ENCODE measurements at regions not wholly inside any gene's neighbourhood (a gene's known extent, or its start where the extent isn't known, plus 50 kb on each side); places are given as distances from the start of the nearest gene placed in this dataset.

DNA sequence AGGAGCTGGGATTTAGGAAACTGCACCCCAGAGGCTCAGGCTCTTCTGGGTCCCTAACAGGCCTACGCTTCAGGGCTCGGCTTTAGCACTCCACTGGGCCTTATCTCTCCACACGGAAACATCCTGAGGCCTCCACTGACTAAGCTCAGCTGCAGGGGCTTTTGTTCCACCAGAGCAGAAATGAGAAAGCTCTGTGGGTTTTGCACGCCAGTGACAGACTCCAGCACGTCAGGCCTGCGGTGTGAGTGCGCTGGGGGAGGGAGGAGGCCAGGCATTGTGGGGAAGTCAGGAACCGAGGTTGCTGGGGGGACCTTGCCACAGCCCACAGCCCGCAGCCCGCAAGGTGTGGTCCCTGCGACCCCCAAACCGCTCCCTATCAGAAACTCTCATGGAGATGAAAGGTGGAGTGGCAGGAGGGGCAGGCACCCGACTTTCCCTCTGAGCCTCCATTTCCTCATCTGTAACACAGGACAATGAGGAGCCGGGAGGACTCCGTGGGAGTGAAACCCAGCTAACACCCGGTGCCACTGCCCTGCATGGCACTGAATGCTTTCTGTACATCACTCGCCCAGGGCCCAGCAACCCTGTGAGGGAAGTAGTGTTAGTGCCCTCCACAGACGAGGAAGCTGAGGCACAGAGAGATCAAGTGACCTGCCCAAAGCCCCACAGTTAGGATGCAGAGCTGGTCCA lies 106.5 kb downstream of the TPRA1 start:
- DNase-seq: no peak

DNA sequence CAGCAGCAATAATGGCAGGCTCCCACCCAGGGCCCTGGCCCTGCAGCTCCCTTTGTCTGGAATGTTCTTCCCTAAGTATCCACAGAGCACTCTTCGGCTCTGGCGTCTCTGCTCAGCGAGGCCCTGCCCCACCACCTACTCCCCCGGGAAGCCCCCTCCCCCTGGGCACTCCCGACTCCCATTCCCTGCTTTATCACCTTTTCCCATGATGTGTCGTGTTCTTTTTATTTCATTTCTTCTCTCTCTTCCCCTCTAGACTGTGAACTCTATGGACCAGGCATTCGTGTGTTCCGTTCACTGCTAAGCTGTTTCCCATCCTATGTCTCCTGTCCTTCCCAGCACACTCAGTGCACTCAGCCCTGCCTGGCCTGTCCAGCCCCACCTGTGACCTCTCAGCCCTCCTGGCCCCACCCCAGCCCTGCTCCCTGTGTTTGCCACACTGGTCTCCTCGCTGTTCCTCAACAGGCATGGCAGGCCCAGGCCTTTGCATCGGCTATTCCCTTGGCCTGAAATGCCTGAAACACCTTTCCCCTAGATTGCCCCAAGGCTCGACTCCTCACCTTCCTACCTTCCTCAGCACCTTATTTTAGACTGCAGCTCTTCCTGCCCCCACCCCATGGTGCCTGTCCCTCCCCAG lies 107.4 kb downstream of the TPRA1 start:
- no peak for DNase-seq

DNA sequence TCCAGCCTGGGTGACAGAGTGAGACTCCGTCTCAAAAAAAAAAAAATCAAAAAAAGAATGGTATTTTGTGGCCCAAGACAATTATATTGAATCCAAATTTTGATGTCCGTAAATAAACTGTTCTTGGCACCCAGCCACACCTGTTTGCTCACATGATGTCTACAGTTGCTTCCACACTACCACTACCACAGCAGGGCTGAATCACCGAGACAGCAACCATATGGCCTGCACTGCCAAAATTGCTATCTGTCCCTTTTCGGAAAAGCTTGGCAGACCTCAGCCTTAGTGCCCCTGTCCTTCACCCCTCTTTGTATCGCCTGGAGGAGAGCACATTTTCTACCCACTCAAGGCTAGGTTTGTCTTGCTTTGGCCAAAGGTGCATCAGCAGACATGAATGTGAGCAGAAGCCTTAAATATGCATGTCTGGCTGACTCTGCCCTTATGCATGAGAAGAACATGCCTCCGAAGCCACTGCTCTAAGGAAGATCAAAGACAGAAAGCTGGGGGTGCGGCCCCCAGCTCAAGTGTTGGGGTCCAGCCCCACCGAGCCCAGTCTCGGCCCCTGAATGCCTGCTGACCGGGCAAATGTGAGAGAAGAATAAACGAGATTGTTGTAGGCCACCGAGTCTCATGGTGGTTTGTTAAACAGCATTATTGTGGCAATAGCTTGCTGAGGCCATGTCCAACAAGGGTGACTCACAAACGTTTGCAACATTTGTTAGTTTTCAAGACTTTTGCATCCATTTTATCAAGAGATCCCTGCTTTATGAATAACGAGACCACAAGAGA lies 108.1 kb downstream of the TPRA1 start:
- peak; percentile 8 for DNase-seq

DNA sequence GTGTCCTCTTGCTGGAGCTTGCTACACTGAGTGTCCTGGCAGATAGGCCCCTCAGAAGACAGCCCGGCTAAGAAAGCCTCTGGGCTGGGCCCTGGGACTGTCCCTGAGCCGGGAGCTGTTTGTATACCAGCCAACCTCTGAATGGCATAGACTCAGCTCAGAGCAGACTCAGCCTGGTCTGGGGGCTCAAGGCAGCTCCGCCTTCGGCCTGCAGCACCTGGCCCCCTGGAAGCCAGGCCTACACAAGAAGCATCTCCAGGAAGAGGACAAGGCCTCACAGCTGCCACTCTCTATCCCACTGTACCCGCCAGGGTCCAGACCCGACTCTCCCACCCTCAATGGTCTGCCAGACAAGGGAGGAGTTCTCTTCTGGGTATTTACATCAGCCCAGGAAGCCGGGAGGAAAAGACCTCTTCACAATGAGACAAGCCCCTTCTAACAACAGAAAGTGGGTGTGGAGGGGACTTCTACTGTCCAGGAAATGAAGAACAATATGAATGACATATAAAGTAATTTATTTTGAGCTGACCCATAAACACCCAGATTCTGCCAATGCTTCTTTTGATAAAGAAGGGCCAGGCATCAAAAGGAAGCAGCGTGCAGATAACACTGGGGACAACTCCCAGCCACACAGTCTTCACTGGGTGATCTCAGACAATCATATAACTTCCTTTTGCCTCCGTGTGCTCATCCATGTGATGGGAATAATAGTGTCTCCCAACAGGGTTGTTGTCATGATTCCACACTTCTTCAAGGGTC lies 110.2 kb downstream of the TPRA1 start:
- no peak for DNase-seq

DNA sequence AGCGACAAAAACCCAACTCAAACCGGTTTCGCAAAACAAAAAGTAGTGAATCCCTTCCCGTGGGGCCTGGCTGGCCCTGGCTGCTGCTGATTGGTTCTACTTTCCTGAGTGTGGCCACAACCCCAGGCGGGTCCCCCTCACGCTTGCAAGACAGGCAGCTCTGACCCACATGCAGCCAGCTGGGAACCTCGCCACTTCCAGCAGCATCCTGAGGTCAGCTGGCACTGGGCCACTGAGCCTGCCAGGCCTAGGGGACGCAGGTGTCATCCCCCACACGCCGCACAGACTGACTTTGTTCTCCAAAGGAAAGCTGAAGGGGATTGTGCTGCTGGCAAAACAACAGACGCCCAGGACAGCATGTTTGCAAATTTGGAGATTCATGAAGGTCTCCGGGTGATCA lies 111.1 kb downstream of the TPRA1 start:
- DNase-seq: no peak

DNA sequence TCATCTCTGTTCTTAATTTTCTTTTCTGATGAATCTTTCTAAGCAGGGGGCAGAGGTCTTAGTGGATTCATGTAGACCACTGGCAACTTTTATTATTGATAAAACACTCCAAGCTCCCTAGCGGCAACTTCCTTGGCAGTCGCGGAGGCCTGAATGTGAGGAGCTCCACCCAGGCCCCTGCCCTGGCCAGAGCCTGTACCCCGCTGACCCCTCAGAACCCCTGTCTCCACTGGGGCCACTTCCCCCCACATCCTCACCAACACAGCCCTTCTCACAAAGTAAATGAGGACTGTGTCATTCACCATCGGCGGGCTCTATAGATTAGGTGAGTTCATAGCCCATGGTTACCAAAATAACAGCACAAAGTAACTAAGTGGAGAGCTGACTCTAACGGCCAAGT lies 111.6 kb downstream of the TPRA1 start:
- DNase-seq: no peak

DNA sequence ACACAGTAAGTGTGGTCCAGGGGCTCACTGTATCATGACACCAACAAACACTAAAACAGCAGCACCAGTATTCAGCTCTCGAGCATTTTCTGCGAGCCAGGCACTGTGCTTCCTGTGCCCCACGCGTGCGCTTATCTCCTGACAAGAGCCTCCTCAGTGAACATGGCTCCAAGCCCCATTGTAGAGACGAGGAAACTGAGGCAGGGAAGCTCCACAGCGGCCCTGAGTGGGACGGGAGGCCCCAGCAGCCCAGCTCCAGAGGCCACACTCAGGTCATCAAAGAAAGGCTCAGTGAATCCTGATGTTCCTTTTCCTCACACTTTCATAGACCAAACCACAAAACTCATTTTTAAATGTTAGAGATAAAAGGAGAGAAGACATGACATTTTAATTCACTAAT lies 113.1 kb downstream of the TPRA1 start:
- no peak for DNase-seq

DNA sequence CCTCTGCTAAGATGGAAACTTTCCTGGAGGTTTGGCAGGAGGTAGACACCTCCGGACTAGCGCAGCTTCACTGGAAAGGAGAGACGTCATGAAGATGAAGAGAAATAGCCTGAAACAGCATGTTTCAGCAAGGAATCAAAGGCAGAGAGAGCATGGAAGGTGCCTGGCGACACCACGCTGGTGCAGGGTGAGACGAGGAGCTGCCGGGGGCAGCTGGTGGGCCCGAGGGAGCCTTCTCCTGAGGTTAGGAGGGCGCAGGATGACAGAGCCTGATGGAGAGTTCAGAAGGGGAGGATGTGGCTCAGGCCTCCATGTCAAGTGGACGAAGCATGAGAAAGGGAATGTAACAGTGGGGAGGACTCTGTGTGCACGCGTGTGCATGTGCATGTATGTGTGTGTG lies 113.6 kb downstream of the TPRA1 start:
- no peak for DNase-seq

DNA sequence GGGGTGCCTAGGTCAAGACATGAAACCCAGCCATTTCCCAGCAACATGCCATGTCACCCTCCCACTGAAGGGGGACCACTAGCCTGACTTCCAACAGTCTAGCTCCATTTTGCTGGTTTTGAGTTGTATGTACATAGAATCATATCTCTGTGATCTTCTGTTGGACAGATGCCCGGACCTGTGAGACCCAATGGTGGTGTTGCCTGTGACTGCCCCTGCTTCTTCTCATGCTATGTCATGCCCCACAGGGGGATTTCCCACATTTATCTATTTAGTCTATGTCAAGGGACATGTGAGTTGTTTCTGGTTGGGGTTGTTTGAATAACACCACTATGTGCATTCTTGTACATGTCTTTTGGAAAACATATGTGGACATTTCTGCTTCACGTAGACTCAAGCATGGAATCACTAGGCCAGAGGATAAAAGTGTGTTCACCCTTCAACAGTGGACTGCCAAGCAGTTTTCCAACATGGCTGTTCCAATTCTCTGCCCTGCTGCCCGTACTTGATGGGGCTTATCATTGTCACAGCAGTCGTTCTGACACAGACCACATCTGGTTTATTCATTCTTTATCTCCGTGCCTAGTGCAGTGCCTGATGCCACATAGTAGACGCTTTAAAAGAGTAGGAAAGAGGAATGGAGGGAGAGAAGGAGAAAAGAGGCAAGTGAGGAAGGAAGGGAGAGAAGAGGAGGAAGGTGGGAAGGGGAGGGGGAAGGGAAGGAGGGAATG lies 114.4 kb downstream of the TPRA1 start:
- DNase-seq: no peak

DNA sequence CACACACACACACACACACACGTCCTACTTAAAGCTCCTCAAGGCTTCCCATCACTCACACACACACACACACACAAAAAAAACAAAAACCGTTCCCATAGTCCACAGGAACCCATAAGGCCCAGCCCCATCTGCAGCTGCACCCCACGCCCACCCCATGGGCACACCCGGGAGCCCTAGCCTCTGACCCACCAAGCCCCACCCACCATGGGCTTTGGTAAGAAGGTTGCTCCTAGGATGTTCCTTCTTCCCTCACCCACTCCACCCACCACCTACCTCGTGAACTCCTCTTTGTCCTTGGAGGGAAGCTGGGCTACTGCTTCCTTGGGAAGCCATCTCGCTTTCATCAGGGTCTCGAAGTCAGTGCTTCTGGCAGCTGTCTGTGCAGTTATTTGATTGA lies 115.1 kb downstream of the TPRA1 start:
- DNase-seq: no peak

DNA sequence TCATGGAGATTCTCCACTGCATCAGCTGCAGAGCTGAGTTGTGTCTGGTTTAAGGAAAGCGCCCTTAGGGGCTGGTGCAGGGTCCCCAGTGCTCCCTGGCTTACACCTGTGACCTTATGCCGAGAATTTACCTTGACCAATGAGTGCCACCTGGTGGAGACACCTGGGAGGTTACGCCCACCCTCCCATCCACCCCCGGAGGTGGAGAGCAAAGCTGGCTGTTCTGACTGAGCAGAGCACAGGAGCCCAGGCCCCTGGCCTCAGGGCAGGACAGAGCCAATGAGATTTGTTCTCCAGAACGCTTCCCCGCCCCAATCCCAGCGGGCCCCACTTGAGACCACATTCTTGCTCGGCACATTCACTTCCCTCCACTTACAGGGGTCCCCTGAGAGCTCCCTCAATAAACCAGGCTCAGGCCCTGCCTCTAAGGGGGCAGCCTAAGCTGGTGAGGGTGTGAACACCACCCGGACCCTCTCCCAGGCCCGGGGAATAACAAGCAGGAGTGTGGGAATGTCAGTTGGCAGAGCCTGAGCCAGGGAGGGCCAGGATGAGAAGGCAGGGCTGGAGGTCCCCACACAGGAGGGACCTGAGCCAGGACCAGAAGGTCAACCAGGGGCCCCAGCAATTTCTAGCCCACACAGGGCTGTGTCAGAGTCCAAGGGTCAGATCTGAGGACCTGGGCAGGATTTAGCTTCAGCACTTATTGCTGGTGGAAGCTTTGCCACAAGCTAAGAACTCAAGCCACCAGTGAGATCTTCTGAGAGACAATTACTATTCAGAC lies 117.1 kb downstream of the TPRA1 start:
- no peak for DNase-seq

DNA sequence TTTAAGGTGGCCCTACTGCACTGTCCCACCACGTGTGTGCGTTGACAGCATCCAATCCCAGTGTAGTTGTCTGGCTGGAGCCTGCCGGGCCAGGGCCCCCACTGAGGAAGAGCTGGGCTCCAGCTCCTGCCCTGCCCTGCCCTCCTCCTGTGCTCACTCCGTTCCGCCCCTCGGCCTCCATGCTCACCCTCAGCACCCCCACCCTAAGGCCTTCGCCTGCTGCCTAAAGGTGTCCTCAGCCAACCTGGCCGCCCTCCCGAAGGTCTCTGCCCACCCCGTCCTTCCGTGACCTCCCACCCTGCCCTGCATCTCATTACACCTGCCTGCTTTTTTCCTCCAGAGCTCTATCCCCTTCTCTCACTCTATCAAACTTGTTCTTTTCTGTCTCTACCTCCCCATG lies 118.0 kb downstream of the TPRA1 start:
- DNase-seq: no peak

DNA sequence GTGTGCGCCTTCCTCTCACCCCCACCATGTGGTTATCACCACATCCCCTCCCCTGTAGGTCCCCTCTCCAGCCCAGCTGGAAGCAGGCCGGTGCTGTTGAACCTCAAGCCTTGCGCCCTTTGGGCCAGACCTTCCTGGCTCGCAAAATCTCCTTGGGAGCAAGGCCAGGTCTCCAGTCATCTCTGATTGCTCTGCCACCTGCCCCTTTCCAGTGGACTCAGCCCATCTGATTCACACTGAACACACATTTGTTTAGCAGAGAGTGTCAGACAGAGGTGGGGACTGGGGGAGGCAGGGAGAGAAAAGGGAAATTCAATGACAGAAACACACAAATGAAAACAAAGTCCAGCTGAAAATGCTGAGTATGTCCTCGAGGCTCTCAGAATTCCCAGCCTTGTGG lies 119.4 kb downstream of the TPRA1 start:
- DNase-seq: no peak

DNA sequence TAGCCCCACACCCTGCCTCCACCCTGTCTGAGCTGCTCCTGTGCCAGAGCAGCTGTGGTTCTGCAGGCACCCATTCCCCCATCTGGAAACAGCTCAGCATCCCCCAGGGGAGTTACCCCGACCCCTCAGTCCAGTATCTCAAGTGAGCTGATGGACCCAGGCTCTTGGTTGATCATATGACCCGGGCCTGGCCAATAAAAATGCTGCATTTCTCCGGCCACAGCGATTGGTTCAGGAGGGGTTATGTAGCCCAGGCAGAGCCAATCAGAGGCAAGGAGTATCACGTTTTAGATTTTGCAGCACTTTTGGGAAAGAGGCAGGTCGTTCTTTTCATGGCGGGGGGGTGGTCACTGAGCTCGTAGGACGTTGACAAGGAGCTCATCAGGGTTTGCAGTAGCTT lies 120.8 kb downstream of the TPRA1 start:
- no peak for DNase-seq

DNA sequence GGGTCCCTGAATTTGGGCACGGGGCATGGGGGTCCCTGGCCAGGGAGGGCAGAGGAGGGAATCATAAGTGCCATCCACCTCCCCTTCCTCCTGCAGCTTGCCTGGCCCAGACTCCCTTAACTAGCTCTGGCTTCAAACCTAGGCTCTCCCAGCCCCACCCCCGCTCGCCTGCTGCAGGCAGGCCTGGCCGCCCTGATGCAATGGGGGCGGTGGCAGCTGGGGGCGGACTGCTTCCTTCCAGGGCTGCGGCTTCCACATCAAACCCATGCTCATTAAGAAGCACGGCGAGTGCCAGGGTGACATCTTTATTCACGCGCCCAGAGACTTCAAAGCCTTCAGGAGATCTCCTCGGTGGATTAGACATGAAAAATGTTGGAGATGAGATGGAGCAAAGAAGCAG lies 123.1 kb downstream of the TPRA1 start:
- no peak for DNase-seq

DNA sequence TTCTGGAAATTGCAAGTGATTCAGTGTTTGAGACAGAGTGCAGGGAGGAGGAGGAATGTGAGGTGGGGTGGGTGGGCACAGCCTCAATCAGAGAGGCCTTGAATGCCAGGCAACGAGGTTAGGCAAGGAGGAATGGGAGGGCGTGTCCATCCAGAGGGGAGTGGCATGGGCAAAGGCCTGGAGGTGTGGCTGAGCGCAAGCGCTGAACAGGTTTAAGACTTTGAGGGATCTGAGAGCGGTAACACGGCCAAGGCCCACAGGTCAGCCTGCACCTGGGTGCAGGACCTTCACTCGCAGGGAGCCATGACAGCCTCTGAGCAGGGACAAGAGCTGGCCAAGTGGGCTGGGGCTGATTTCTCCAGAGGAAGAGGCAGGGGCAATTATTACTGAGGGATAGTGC lies 125.9 kb downstream of the TPRA1 start:
- DNase-seq: no peak

DNA sequence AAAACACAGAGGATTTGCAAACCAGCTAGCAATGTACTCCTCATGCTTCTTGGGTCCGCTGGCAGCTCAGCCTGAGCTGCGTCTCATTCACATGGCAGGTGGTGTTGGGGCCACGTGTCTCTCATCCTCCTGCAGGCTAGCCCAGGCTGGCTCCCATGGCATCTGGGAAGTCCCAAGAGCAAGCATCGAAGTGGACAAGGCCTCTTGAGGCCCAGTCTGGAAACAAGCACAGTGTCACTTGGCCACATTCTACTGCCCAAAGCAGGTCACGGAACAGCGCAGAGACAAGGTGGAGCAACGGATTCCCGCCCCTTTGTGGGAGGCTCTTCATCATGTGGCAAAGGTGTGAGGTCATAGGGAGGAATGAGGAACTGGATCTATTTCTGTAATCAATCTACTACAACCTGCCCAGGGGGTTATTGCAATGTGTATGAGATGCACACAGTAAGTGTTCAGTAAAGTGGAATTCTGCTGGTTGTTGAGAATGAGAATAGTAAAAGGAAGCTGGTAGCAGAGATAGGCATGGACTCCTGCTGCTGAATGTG lies 128.3 kb downstream of the TPRA1 start:
- no peak for DNase-seq

DNA sequence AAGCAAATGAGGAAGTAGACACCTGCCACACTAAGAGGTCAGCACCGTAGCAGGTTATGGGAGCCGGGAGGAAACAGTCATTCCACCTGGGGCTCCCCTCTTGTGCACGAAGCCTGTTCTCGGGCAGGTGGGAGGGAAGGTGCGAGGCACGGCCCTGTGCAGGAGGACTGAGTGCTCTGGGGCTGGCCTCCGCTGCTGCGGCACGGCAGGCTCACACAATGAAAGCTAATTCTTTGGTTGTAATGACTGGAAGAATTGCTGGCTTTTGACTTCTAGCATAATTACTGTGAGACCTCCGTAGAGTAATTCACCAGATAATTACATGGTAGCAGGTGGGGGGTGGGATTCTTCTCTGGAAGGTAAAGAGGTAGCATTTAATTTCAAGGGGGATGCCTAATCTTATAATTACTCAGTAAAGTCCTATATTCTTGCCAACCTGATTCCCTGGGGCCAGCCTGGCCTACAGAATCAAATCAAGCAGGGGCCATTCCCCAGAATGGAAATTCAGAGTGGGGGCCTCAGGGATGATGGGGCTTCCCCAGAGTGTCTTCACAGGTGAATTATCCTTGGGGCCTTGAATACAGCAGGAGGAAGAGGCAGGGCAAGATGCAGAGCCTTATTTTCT lies 129.1 kb downstream of the TPRA1 start:
- no peak for DNase-seq

DNA sequence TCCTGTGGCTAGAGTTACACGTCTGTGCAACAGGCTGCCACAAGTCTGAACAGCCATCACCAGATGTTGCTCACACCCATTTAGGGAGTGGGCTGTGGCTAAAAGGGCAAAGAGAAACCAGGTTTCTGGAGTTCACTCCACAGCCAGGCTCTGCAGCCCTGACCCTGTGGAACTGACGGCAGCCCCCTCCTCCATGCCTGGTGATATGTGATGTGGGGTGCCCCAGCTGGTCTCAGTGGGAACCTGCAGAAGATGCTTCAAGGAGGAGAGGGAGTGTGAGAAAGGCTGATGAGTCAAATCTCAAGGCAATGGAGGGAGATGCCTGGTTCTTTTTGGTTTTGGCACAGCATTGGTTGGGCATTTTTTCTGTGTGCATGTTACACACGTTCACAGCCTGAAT lies 130.6 kb downstream of the TPRA1 start:
- no peak for DNase-seq

DNA sequence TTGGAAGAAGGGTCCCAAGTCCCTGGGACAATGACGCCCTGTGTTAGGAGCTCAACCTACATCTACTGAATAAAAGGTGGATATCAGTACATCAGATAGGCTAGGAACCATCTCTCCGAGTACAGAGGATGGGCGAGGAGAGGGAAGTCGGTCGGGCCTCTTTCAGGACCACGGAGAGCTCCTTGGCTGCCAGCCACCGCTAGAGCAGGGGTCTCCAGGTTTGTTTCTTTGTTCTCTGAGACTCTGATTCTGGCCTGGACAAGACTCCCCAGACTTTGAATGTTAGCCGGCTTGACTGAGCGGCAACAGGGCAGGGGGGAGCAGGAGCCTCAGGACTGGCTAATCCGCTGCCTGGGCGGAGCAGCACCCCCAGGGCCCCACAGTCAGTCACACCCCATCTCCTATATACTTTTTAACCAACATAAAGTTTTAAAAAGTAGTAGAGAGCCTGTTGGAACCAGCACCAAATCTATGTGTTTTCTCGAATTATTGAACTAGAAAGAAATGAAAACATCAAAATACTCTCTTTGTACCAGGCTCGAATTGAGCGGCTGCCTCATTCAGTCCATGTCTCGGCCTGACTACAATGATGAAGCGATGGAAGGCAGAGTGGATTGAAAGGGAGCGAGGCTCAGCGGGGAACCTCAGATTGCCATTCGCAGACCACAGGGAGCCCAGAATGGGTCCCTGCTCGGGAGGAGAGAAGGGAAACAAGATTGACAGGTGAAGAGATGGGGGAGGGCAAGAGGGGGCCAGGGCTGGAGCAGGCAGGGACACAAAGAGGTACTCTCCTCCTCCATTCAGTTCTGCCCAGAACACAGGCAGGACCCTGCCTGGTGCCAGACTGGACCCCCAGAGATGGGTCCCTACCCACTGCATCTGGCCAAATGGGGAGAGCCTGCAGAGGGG lies 131.6 kb downstream of the TPRA1 start:
- no peak for DNase-seq

All from HCEC 1CT (cell line).